Gastrocnemius medialis (tissue), 4 donors: ENCODE measurements at regions not wholly inside any gene's neighbourhood (a gene's known extent, or its start where the extent isn't known, plus 50 kb on each side); places are given as distances from the start of the nearest gene placed in this dataset.

Experiments used
- POLR2A ChIP-seq, 2 donors: fragments of 450-650 bp; IDR thresholded peaks; one replicate each; pipeline ENCODE4 v1.6.1; 2017; ENCODE audit warnings: antibody characterized with exemption in 2 of 2, mild to moderate bottlenecking in 2 of 2, moderate library complexity in 2 of 2
- TF ChIP-seq, protein P1 (sequence below), 5 experiments: fragments of 450-650 bp in 3 of 5; fragments of 200-600 bp in 2 of 5; sonication (generic) in 2 of 5; IDR thresholded peaks in 4 of 5; conservative IDR thresholded peaks in 1 of 5; 1 replicate in 4 of 5; 2 replicates in 1 of 5; pipeline ENCODE4 v1.5.1; 2016 to 2019; ENCODE audit warnings: antibody characterized with exemption in 5 of 5, mild to moderate bottlenecking in 3 of 5, moderate library complexity in 3 of 5

DNA sequence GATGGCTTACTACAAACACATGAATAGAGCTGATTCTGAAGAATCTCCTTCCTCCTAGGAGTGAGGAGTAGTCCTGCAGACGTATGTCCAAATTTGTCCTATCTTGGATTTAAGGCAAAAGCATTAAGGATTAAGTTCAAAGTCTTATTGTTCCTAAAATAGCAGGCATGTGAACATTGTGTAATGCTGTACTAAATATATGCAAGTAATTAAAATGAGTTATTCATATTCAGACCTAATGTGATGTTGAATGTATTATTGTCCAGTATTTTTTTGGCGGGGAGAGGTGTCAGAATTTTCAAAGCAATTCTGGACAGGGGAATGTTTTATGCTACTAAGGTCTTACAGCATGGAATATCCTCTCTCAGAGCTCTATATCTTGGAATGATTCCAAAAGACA, 60.7 kb upstream of the STK38L start:
- TF ChIP-seq, protein P1, sequence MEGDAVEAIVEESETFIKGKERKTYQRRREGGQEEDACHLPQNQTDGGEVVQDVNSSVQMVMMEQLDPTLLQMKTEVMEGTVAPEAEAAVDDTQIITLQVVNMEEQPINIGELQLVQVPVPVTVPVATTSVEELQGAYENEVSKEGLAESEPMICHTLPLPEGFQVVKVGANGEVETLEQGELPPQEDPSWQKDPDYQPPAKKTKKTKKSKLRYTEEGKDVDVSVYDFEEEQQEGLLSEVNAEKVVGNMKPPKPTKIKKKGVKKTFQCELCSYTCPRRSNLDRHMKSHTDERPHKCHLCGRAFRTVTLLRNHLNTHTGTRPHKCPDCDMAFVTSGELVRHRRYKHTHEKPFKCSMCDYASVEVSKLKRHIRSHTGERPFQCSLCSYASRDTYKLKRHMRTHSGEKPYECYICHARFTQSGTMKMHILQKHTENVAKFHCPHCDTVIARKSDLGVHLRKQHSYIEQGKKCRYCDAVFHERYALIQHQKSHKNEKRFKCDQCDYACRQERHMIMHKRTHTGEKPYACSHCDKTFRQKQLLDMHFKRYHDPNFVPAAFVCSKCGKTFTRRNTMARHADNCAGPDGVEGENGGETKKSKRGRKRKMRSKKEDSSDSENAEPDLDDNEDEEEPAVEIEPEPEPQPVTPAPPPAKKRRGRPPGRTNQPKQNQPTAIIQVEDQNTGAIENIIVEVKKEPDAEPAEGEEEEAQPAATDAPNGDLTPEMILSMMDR (IDR thresholded peaks at IDR 0.05 in 4 of 5, conservative IDR thresholded peaks at IDR 0.05 in 1 of 5) = no peak
- TF ChIP-seq POLR2A (IDR thresholded peaks at IDR 0.05) = no peak
